ENCODE measurements at regions not wholly inside any gene's neighbourhood (a gene's known extent, or its start where the extent isn't known, plus 50 kb on each side); places are given as distances from the start of the nearest gene placed in this dataset.

DNA sequence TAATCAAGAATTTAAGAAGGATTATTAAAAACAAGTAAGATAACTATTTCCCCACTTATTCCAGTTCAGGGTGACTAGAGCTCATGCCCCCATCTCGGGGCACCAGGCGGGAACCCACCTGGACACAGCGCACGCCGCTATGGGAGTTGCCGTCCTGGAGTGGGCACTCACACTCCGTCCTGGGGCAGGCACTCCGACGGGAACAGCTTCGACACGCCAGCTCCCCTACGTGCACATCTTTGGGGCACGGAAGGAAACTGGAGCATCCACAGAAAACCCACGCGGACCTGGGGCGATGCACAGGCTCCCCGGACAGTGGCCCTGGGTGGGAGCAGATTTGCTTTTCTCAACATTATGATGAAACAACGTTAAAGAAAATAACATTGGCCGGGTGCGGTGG, 52.0 kb upstream of the GATA5 start:
- H3K4me1 ChIP-seq: no peaks in the 10 kb centered on the region

DNA sequence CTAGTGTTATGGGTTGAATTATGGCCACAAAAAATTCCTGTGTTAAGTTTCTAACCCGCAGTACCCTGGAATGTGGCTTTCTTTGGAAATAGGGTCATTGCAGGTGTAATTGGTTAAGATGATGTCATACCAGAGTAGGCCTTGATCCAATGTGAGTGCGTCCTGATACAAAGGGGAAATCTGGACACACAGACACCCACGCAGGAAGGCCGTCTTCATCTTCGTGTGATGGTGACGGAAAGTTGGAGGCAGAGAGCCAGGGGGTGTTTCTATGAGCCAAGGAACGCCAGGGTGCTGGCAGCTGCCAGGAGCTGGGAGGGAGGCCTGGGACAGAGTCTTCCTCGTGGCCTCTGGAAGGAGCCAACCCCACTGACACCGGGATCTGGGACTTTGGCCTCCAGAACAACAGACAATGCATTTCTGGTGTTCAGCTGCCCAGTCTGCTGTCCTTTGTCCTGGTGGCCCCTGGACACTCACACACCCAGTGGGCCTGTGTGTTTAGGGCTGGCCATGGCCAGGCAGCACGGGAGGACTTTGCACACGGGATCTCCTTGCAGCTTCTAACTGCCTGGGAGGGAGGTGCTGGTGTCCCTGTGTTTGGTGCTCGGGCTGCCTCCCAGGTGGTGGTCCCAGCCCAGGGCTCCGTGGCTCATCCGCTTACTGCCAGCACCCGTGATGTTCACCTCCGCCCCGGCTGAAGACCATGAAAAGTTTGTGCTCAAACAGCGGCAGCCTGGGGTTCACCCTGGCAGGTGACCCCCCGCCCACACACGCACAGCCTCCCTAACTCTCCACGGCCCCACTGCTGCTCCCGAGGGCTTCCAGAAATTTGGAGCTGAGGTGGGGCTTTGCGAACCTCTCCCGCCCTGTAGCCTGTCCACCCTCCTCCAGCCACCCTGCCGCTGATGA, 53.4 kb upstream of the GATA5 start:
- TF ChIP-seq CTCF (IDR thresholded peaks at IDR 0.05): no peak
- H3K27ac ChIP-seq: no peak overlapping the region
- H3K27me3 ChIP-seq: peaks cover 14 to 98% of the 10 kb centered on the region in 2 donors
- H3K4me1 ChIP-seq: no peaks in the 10 kb centered on the region
- no peaks in the 10 kb centered on the region for H3K36me3 ChIP-seq
- no peak overlapping the region for H3K4me3 ChIP-seq
- ATAC-seq (no peak), DNase-seq (no peak)
- intact Hi-C loops (cut with DNase I): no loop called here
- H3K9me3 ChIP-seq: no peaks in the 10 kb centered on the region

More for the DNA sequence above, 52.0 kb upstream of the GATA5 start:
- intact Hi-C loops (cut with DNase I): no loop called here
- ATAC-seq (no peak), DNase-seq (no peak)
- peaks cover 14 to 98% of the 10 kb centered on the region in 2 donors for H3K27me3 ChIP-seq
- H3K36me3 ChIP-seq: no peaks in the 10 kb centered on the region
- TF ChIP-seq CTCF (IDR thresholded peaks at IDR 0.05): no peak
- no peak overlapping the region for H3K27ac ChIP-seq
- no peaks in the 10 kb centered on the region for H3K9me3 ChIP-seq
- no peak overlapping the region for H3K4me3 ChIP-seq

DNA sequence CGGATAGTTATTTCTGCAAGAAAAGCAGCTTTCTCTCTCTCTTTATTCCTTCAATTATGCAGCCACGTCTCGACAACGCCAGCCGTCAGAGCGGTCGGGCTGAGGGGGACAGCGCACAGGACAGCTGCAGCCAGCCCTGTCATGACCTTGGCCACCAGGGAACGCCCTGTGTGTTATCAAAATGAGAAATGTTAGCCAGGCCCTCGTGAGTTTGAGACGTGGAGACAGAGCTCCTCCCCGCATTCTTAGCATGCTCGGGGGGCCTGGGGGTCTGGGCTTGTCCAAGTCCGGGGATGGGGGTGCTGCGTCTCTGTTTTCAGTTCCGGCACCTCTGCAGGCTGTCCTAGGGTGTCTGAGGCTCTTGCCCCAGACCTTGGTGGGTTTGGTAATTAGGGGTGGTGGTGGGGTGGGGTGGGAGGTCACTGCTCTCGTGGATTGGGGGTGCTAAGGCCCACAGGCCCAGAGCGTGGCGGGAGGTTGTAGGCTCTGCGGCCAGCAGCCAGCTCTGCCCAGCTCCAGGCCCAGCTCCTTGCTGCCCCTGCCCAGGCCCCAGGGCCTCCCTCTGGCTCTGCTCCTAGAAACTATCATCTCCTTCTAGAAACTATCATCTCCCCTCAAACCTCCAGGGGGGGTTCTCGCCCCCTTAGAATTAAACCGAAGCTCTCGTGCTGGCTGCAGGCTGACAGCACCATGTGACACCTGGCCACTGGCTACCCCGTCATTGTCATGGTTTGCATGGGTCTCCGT, 54.3 kb upstream of the GATA5 start:
- H3K27ac ChIP-seq: no peak overlapping the region
- peaks cover 7 to 95% of the 10 kb centered on the region in 2 donors for H3K27me3 ChIP-seq
- ATAC-seq (no peak), DNase-seq (no peak)
- intact Hi-C loops (cut with DNase I): no loop called here
- H3K4me1 ChIP-seq: no peaks in the 10 kb centered on the region
- H3K36me3 ChIP-seq: no peaks in the 10 kb centered on the region
- no peak overlapping the region for H3K4me3 ChIP-seq
- no peak for TF ChIP-seq CTCF (IDR thresholded peaks at IDR 0.05)
- no peaks in the 10 kb centered on the region for H3K9me3 ChIP-seq

- no peak for TF ChIP-seq CTCF (IDR thresholded peaks at IDR 0.05)
- Histone ChIP-seq H3K4me1 (no peaks in the 10 kb centered on the region), H3K9me3 (no peaks in the 10 kb centered on the region), H3K27me3 (peaks cover 4 to 95% of the 10 kb centered on the region in 2 donors), H3K27ac (no peak overlapping the region), H3K36me3 (no peaks in the 10 kb centered on the region), H3K4me3 (no peak overlapping the region)
- DNase-seq (no peak), ATAC-seq (no peak)
- intact Hi-C loops (cut with DNase I): no loop called here
Measured at GRCh38 chr20:62530643-62531032, 54.8 kb upstream of the GATA5 start.

All from left lung (tissue), 4 donors.